Mucosa of rectum (tissue), 2 donors: ENCODE measurements at regions not wholly inside any gene's neighbourhood (a gene's known extent, or its start where the extent isn't known, plus 50 kb on each side); places are given as distances from the start of the nearest gene placed in this dataset.

Experiments used
- H3K27ac ChIP-seq, 2 donors: one replicate each; pipeline ENCODE4 v1.7.0; 2013; ENCODE audit warnings: inconsistent platforms in 2 of 2, low read depth in 2 of 2, low read length in 2 of 2
- H3K27me3 ChIP-seq, 2 donors: one replicate each; pipeline ENCODE4 v1.7.0; 2013; ENCODE audit warnings: low read length in 2 of 2; ENCODE audit not compliant: control insufficient read depth in 2 of 2, insufficient read depth in 2 of 2
- H3K36me3 ChIP-seq, 2 donors: one replicate each; pipeline ENCODE4 v1.7.0; 2013; ENCODE audit warnings: low read length in 2 of 2; ENCODE audit not compliant: control insufficient read depth in 2 of 2, insufficient read depth in 2 of 2
- H3K4me1 ChIP-seq, 2 donors: one replicate each; pipeline ENCODE4 v1.7.0; 2013; ENCODE audit warnings: low read length in 2 of 2, mild to moderate bottlenecking in 1 of 2; ENCODE audit not compliant: control insufficient read depth in 2 of 2, insufficient read depth in 2 of 2
- H3K4me3 ChIP-seq, 2 donors: one replicate each; pipeline ENCODE4 v1.7.0; 2013; ENCODE audit warnings: low read length in 2 of 2
- H3K9ac ChIP-seq, 2 donors: one replicate each; pipeline ENCODE4 v1.7.0; 2013; ENCODE audit warnings: low read length in 2 of 2, low read depth in 1 of 2, mild to moderate bottlenecking in 1 of 2
- H3K9me3 ChIP-seq, 2 donors: one replicate each; pipeline ENCODE4 v1.7.0; 2013; ENCODE audit warnings: low read length in 2 of 2; ENCODE audit not compliant: control insufficient read depth in 2 of 2
- donor health status: healthy.
- donor health status: Normal muscosa, but diverticular disease.

- H3K4me1 ChIP-seq, result no peaks in the 10 kb centered on the region
- H3K36me3 ChIP-seq, result no peaks in the 10 kb centered on the region
- H3K4me3 ChIP-seq, result no peak overlapping the region
- no peak overlapping the region for H3K27ac ChIP-seq
- H3K27me3 ChIP-seq, result no peaks in the 10 kb centered on the region
- H3K9ac ChIP-seq, result no peak overlapping the region
- no peaks in the 10 kb centered on the region for H3K9me3 ChIP-seq
Observed at GRCh38 chr12:13288937-13289652, 92.6 kb downstream of the EMP1 start.

- Histone ChIP-seq H3K9me3 (no peaks in the 10 kb centered on the region), H3K4me1 (no peaks in the 10 kb centered on the region), H3K36me3 (no peaks in the 10 kb centered on the region), H3K27ac (no peak overlapping the region), H3K9ac (no peak overlapping the region), H3K27me3 (no peaks in the 10 kb centered on the region), H3K4me3 (no peak overlapping the region)
Observed at GRCh38 chr12:13288501-13288900, 92.0 kb downstream of the EMP1 start.

- H3K36me3 ChIP-seq, result no peaks in the 10 kb centered on the region
- H3K9ac ChIP-seq, result no peak overlapping the region
- H3K4me1 ChIP-seq, result no peaks in the 10 kb centered on the region
- H3K27ac ChIP-seq, result no peak overlapping the region
- no peak overlapping the region for H3K4me3 ChIP-seq
- H3K9me3 ChIP-seq, result no peaks in the 10 kb centered on the region
- no peaks in the 10 kb centered on the region for H3K27me3 ChIP-seq
Observed at GRCh38 chr12:13283867-13284266, 87.3 kb downstream of the EMP1 start.

- Histone ChIP-seq H3K36me3 (no peaks in the 10 kb centered on the region), H3K9me3 (no peaks in the 10 kb centered on the region), H3K4me1 (peaks cover 0 to 2% of the 10 kb centered on the region in 2 donors), H3K9ac (no peak overlapping the region), H3K4me3 (no peak overlapping the region), H3K27me3 (no peaks in the 10 kb centered on the region), H3K27ac (no peak overlapping the region)
Observed at GRCh38 chr12:13282861-13283260, 86.3 kb downstream of the EMP1 start.

GRCh38 chr12:13278249-13278787 lies 81.8 kb downstream of the EMP1 start:
- Histone ChIP-seq H3K4me1 (peaks cover 0 to 2% of the 10 kb centered on the region in 2 donors), H3K27ac (no peak overlapping the region), H3K4me3 (no peak overlapping the region), H3K27me3 (no peaks in the 10 kb centered on the region), H3K9me3 (no peaks in the 10 kb centered on the region), H3K9ac (no peak overlapping the region), H3K36me3 (no peaks in the 10 kb centered on the region)

GRCh38 chr12:13277293-13277692 lies 80.8 kb downstream of the EMP1 start:
- no peaks in the 10 kb centered on the region for H3K27me3 ChIP-seq
- peaks cover 0 to 2% of the 10 kb centered on the region in 2 donors for H3K4me1 ChIP-seq
- H3K36me3 ChIP-seq, result no peaks in the 10 kb centered on the region
- H3K4me3 ChIP-seq, result no peak overlapping the region
- H3K9me3 ChIP-seq, result no peaks in the 10 kb centered on the region
- no peak overlapping the region for H3K9ac ChIP-seq
- no peak overlapping the region for H3K27ac ChIP-seq

GRCh38 chr12:13275241-13276085 lies 78.9 kb downstream of the EMP1 start:
- no peak overlapping the region for H3K9ac ChIP-seq
- H3K36me3 ChIP-seq, result no peaks in the 10 kb centered on the region
- no peaks in the 10 kb centered on the region for H3K9me3 ChIP-seq
- no peak overlapping the region for H3K27ac ChIP-seq
- H3K4me1 ChIP-seq, result peaks cover 0 to 2% of the 10 kb centered on the region in 2 donors
- no peaks in the 10 kb centered on the region for H3K27me3 ChIP-seq
- no peak overlapping the region for H3K4me3 ChIP-seq

- no peaks in the 10 kb centered on the region for H3K36me3 ChIP-seq
- no peak overlapping the region for H3K4me3 ChIP-seq
- H3K9ac ChIP-seq, result no peak overlapping the region
- no peaks in the 10 kb centered on the region for H3K9me3 ChIP-seq
- no peaks in the 10 kb centered on the region for H3K27me3 ChIP-seq
- H3K27ac ChIP-seq, result no peak overlapping the region
- peaks cover 0 to 2% of the 10 kb centered on the region in 2 donors for H3K4me1 ChIP-seq
Observed at GRCh38 chr12:13273850-13274249, 77.3 kb downstream of the EMP1 start.

GRCh38 chr12:13273097-13273496 lies 76.6 kb downstream of the EMP1 start:
- Histone ChIP-seq H3K36me3 (no peaks in the 10 kb centered on the region), H3K27ac (no peak overlapping the region), H3K9ac (no peak overlapping the region), H3K27me3 (no peaks in the 10 kb centered on the region), H3K9me3 (no peaks in the 10 kb centered on the region), H3K4me1 (no peaks in the 10 kb centered on the region), H3K4me3 (no peak overlapping the region)

- H3K27me3 ChIP-seq, result no peaks in the 10 kb centered on the region
- no peaks in the 10 kb centered on the region for H3K4me1 ChIP-seq
- no peak overlapping the region for H3K4me3 ChIP-seq
- H3K27ac ChIP-seq, result no peak overlapping the region
- H3K9ac ChIP-seq, result no peak overlapping the region
- no peaks in the 10 kb centered on the region for H3K9me3 ChIP-seq
- no peaks in the 10 kb centered on the region for H3K36me3 ChIP-seq
Observed at GRCh38 chr12:13270817-13271216, 74.3 kb downstream of the EMP1 start.
